ENCODE measurements at regions not wholly inside any gene's neighbourhood (a gene's known extent, or its start where the extent isn't known, plus 50 kb on each side); places are given as distances from the start of the nearest gene placed in this dataset.

DNA sequence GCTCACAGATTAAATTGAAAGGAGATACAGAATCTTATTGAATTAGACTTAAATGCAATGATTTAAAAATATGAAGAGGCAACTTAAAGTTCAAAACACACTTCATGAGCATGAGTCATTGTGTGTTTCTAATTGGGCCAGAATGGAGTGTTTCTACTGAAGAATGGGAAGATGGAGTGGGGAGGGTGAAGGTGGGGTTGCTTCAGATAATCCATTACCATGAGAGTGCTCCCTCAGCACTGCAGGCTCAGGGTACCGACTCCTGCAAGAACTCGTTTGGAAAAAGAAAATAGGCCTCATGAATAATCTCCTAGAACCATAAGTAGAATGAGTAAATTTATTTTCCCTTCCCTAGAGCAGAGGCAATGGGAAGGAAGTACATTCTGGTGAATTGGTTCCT lies 372.8 kb downstream of the TOX3 start:
- H3K9ac ChIP-seq (ENCODE audit: low read depth, low read length, poor library complexity, severe bottlenecking): no peak overlapping the region
- no peaks in the 10 kb centered on the region for H3K36me3 ChIP-seq (ENCODE audit: insufficient read depth, low read length)
- TF ChIP-seq EZH2phosphoT487 (IDR thresholded peaks at IDR 0.05; ENCODE audit: borderline replicate concordance): no peak
- TF ChIP-seq, protein P1, sequence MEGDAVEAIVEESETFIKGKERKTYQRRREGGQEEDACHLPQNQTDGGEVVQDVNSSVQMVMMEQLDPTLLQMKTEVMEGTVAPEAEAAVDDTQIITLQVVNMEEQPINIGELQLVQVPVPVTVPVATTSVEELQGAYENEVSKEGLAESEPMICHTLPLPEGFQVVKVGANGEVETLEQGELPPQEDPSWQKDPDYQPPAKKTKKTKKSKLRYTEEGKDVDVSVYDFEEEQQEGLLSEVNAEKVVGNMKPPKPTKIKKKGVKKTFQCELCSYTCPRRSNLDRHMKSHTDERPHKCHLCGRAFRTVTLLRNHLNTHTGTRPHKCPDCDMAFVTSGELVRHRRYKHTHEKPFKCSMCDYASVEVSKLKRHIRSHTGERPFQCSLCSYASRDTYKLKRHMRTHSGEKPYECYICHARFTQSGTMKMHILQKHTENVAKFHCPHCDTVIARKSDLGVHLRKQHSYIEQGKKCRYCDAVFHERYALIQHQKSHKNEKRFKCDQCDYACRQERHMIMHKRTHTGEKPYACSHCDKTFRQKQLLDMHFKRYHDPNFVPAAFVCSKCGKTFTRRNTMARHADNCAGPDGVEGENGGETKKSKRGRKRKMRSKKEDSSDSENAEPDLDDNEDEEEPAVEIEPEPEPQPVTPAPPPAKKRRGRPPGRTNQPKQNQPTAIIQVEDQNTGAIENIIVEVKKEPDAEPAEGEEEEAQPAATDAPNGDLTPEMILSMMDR (conservative IDR thresholded peaks at IDR 0.05; ENCODE audit: low read length): no peak
- H3F3A ChIP-seq (ENCODE audit: low read depth): no peaks in the 10 kb centered on the region
- no peaks in the 10 kb centered on the region for H3K27me3 ChIP-seq (ENCODE audit: insufficient read depth, low read length, poor library complexity, severe bottlenecking)
- no peak overlapping the region for H2AFZ ChIP-seq (ENCODE audit: low read length)
- no peaks in the 10 kb centered on the region for H3K9me3 ChIP-seq (ENCODE audit: insufficient read depth, low read depth, low read length)
- H3K79me2 ChIP-seq (ENCODE audit: insufficient read depth, low read length): no peaks in the 10 kb centered on the region
- no peaks in the 10 kb centered on the region for H4K20me1 ChIP-seq (ENCODE audit: insufficient read depth, low read length, poor library complexity, severe bottlenecking)
- no peak overlapping the region for H3K4me2 ChIP-seq (ENCODE audit: low read depth, low read length, poor library complexity, severe bottlenecking)
- H3K4me1 ChIP-seq (ENCODE audit: insufficient read depth, low read length, poor library complexity, severe bottlenecking): no peaks in the 10 kb centered on the region
- no peak overlapping the region for H3K4me3 ChIP-seq (ENCODE audit: low read length, poor library complexity, severe bottlenecking)
- H3K9me2 ChIP-seq (replicated peaks; ENCODE audit: low read depth, low read length): no peaks in the 10 kb centered on the region

DNA sequence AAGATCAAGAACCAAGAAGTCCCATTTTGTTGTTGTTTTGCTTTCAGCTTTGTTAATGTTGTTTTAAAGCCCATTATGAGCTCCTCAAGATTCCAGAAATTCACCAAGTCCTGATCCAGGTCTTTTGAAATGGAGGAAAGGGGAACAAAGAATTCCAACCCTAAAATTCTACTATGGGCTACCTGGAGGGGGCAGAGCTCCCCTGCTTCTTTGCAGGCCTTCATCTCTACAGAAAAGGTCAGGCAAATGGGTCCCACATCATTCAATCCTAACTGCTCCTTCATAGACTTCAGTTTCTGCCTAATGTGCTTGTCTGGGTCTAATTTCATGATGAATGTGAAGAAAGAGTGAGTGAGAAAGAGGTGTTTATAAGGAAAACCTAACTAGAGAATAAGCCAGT lies 375.5 kb downstream of the TOX3 start:
- H3K9me2 ChIP-seq (replicated peaks; ENCODE audit: low read depth, low read length): no peaks in the 10 kb centered on the region
- H2AFZ ChIP-seq (ENCODE audit: low read length): no peak overlapping the region
- no peaks in the 10 kb centered on the region for H3K79me2 ChIP-seq (ENCODE audit: insufficient read depth, low read length)
- H3K4me2 ChIP-seq (ENCODE audit: low read depth, low read length, poor library complexity, severe bottlenecking): no peak overlapping the region
- H3K4me3 ChIP-seq (ENCODE audit: low read length, poor library complexity, severe bottlenecking): no peak overlapping the region
- no peaks in the 10 kb centered on the region for H4K20me1 ChIP-seq (ENCODE audit: insufficient read depth, low read length, poor library complexity, severe bottlenecking)
- no peaks in the 10 kb centered on the region for H3K36me3 ChIP-seq (ENCODE audit: insufficient read depth, low read length)
- no peaks in the 10 kb centered on the region for H3K4me1 ChIP-seq (ENCODE audit: insufficient read depth, low read length, poor library complexity, severe bottlenecking)
- no peak for TF ChIP-seq EZH2phosphoT487 (IDR thresholded peaks at IDR 0.05; ENCODE audit: borderline replicate concordance)
- TF ChIP-seq, protein P1 (conservative IDR thresholded peaks at IDR 0.05; ENCODE audit: low read length): no peak
- no peaks in the 10 kb centered on the region for H3K27me3 ChIP-seq (ENCODE audit: insufficient read depth, low read length, poor library complexity, severe bottlenecking)
- no peaks in the 10 kb centered on the region for H3F3A ChIP-seq (ENCODE audit: low read depth)
- no peak overlapping the region for H3K9ac ChIP-seq (ENCODE audit: low read depth, low read length, poor library complexity, severe bottlenecking)
- H3K9me3 ChIP-seq (ENCODE audit: insufficient read depth, low read depth, low read length): no peaks in the 10 kb centered on the region

DNA sequence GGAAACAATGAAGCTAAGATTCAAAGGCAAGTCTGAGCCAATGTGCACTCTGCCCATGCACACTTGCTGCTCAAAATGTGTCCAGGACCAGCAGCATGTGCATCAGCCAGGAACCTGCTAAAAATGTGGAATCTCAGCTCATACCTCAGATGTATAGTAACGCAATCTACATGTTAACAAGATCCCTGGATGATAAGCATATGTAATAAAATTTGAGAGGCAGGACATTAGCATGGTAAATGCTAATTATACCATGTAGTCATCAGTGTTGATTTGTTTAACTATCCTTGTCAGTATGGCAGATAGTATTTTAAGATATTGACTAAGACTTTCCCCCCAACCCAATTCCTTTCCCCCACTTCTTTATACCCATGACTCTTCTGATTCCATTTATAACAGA lies 379.6 kb downstream of the TOX3 start:
- Histone ChIP-seq H3F3A (ENCODE audit: low read depth) (no peaks in the 10 kb centered on the region), H2AFZ (ENCODE audit: low read length) (no peak overlapping the region), H3K4me3 (ENCODE audit: low read length, poor library complexity, severe bottlenecking) (no peak overlapping the region), H3K4me2 (ENCODE audit: low read depth, low read length, poor library complexity, severe bottlenecking) (no peak overlapping the region), H3K9me3 (ENCODE audit: insufficient read depth, low read depth, low read length) (no peaks in the 10 kb centered on the region; the same call in 1 of the 2 replicates), H3K27me3 (ENCODE audit: insufficient read depth, low read length, poor library complexity, severe bottlenecking) (no peaks in the 10 kb centered on the region), H3K4me1 (ENCODE audit: insufficient read depth, low read length, poor library complexity, severe bottlenecking) (no peaks in the 10 kb centered on the region), H3K36me3 (ENCODE audit: insufficient read depth, low read length) (no peaks in the 10 kb centered on the region), H3K9ac (ENCODE audit: low read depth, low read length, poor library complexity, severe bottlenecking) (no peak overlapping the region), H3K9me2 (replicated peaks; ENCODE audit: low read depth, low read length) (no peaks in the 10 kb centered on the region), H3K79me2 (ENCODE audit: insufficient read depth, low read length) (no peaks in the 10 kb centered on the region), H4K20me1 (ENCODE audit: insufficient read depth, low read length, poor library complexity, severe bottlenecking) (no peaks in the 10 kb centered on the region)
- TF ChIP-seq EZH2phosphoT487 (IDR thresholded peaks at IDR 0.05; ENCODE audit: borderline replicate concordance): no peak
- TF ChIP-seq, protein P1 (conservative IDR thresholded peaks at IDR 0.05; ENCODE audit: low read length): no peak
